ENCODE measurements at regions not wholly inside any gene's neighbourhood (a gene's known extent, or its start where the extent isn't known, plus 50 kb on each side); places are given as distances from the start of the nearest gene placed in this dataset.

- DNase-seq, result no peak
- Histone ChIP-seq H3K27me3 (ENCODE audit: control insufficient read depth in 3 of 3, insufficient read depth in 3 of 3, low read length in 2 of 3) (no peaks in the 10 kb centered on the region), H3K4me3 (no peak overlapping the region), H3K9ac (ENCODE audit: insufficient read depth in 1 of 2, low read length in 2 of 2) (no peak overlapping the region), H3K27ac (ENCODE audit: low read depth in 1 of 2, low read length in 1 of 2) (no peak overlapping the region), H3K4me1 (ENCODE audit: control insufficient read depth in 5 of 5, insufficient read depth in 5 of 5, low read length in 5 of 5) (no peaks in the 10 kb centered on the region), H3K36me3 (ENCODE audit: control insufficient read depth in 4 of 4, insufficient read depth in 4 of 4, low read length in 4 of 4) (no peaks in the 10 kb centered on the region), H3K9me3 (ENCODE audit: control insufficient read depth in 4 of 4, insufficient read depth in 3 of 4, low read length in 3 of 4) (no peaks in the 10 kb centered on the region)
- no peak for ATAC-seq (ENCODE audit: insufficient read depth, low FRiP score)
- no peak for TF ChIP-seq CTCF (IDR thresholded peaks at IDR 0.05; ENCODE audit: control extremely low read depth, extremely low read depth)
- WGBS, 2 donors, result 65 to 78% methylated on average over 3 of the region's 3 CpGs
These were observed 179.3 kb upstream of the TMEM260 start for GRCh38 chr14:56400109-56400825.

GRCh38 chr14:56412468-56413434 lies 166.8 kb upstream of the TMEM260 start:
- no peak for TF ChIP-seq CTCF (IDR thresholded peaks at IDR 0.05; ENCODE audit: control extremely low read depth, extremely low read depth)
- no peak overlapping the region for H3K9ac ChIP-seq (ENCODE audit: insufficient read depth in 1 of 2, low read length in 2 of 2)
- no peak for DNase-seq
- peaks cover 0 to 2% (median 0%) of the 10 kb centered on the region in 5 donors for H3K4me1 ChIP-seq (ENCODE audit: control insufficient read depth in 5 of 5, insufficient read depth in 5 of 5, low read length in 5 of 5)
- WGBS, 2 donors, result 21 to 29% methylated on average over 11 of the region's 11 CpGs
- H3K27me3 ChIP-seq (ENCODE audit: control insufficient read depth in 3 of 3, insufficient read depth in 3 of 3, low read length in 2 of 3), result no peaks in the 10 kb centered on the region
- no peak overlapping the region for H3K27ac ChIP-seq (ENCODE audit: low read depth in 1 of 2, low read length in 1 of 2)
- no peak overlapping the region for H3K4me3 ChIP-seq
- peak; percentile 19 for ATAC-seq (ENCODE audit: insufficient read depth, low FRiP score)
- H3K9me3 ChIP-seq (ENCODE audit: control insufficient read depth in 4 of 4, insufficient read depth in 3 of 4, low read length in 3 of 4), result no peaks in the 10 kb centered on the region
- no peaks in the 10 kb centered on the region for H3K36me3 ChIP-seq (ENCODE audit: control insufficient read depth in 4 of 4, insufficient read depth in 4 of 4, low read length in 4 of 4)

DNA sequence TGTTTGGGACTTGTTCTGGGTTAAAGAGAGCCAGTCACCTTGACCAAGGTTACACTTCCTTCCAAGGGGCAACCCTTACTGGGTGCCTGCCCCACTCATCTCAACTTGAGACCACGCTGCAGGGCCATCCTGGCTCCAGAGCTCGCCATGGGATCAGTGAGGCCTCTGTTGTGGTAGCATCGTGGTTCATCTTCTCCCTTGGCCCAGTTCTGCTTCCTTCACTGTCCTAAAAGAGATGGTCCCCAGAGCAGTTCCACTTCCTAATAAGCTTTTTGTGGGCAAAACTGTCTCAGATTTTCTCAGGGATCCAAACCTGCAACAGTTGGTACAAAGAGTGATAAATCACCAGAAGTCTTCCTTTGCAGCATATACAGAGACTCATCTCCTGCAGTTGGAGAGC lies 165.9 kb upstream of the TMEM260 start:
- Histone ChIP-seq H3K4me1 (ENCODE audit: control insufficient read depth in 5 of 5, insufficient read depth in 5 of 5, low read length in 5 of 5) (peaks cover 0 to 2% (median 0%) of the 10 kb centered on the region in 5 donors), H3K27ac (ENCODE audit: low read depth in 1 of 2, low read length in 1 of 2) (no peak overlapping the region), H3K36me3 (ENCODE audit: control insufficient read depth in 4 of 4, insufficient read depth in 4 of 4, low read length in 4 of 4) (no peaks in the 10 kb centered on the region), H3K4me3 (no peak overlapping the region), H3K9ac (ENCODE audit: insufficient read depth in 1 of 2, low read length in 2 of 2) (no peak overlapping the region), H3K27me3 (ENCODE audit: control insufficient read depth in 3 of 3, insufficient read depth in 3 of 3, low read length in 2 of 3) (no peaks in the 10 kb centered on the region), H3K9me3 (ENCODE audit: control insufficient read depth in 4 of 4, insufficient read depth in 3 of 4, low read length in 3 of 4) (no peaks in the 10 kb centered on the region)
- no peak for DNase-seq
- TF ChIP-seq CTCF (IDR thresholded peaks at IDR 0.05; ENCODE audit: control extremely low read depth, extremely low read depth), result no peak
- no peak for ATAC-seq (ENCODE audit: insufficient read depth, low FRiP score)
- 69 to 84% methylated on average over 3 of the region's 3 CpGs for WGBS, 2 donors
